NCI-H1417 (cell line): ENCODE measurements at regions not wholly inside any gene's neighbourhood (a gene's known extent, or its start where the extent isn't known, plus 50 kb on each side); places are given as distances from the start of the nearest gene placed in this dataset.
"Not testable (repeated sequence)": the region's sequence is repeated elsewhere in the genome, so short reads cannot be mapped to it uniquely, and the experiment has no call there.

ENCODE experiments used
- DNase-seq, 3 experiments: peaks; one replicate each; lab custom pipeline; 2025; lab: John Stamatoyannopoulos, UW

DNA sequence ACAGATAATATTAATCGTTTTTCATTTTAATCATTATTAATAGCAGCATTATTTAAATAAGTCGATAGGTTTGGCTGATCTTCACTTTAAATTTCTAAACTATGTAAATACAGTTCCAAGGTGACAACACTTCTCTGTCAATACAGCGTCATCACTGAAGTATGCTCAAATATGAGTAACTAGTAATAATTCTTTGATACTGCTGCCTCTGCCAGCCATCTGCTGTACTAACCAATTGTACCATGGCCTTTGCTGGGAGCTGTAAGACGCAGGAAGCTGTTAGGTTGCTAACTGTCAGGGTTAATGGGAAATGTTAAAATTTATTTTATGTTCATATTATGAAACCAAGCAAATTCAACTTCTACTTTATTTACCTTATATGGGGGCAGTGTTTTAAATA, 1650.5 kb upstream of the LRRTM3 start:
- DNase-seq = no peak

DNA sequence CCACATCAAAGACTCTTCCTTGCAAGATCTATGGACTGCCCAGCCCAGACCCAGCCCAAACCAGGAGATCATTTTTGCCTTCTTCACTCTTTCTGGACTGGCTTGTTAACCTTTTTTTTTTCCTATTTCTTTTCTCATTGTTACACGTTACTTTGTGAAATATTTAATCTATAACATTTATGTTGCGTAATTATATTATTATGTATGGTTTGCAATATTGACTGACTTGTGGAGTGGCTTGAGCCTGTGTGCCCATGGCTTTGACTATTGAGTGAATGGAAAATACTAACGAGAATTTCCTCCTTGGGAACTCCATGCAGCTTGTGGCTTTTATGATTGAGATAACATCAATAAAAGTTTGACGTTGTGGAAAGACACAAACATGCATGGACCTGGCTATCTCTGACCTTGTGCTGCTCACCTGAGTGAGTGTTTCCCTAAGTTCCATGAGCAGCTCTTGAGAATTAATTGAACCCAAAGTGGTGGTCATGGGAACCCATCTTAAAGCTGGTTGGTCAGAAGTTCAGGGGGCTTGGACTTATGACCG, 1641.3 kb upstream of the LRRTM3 start:
- no peak for DNase-seq

- DNase-seq = not testable (repeated sequence)
Observed at GRCh38 chr10:65285726-65286125, 1640.1 kb upstream of the LRRTM3 start.

DNA sequence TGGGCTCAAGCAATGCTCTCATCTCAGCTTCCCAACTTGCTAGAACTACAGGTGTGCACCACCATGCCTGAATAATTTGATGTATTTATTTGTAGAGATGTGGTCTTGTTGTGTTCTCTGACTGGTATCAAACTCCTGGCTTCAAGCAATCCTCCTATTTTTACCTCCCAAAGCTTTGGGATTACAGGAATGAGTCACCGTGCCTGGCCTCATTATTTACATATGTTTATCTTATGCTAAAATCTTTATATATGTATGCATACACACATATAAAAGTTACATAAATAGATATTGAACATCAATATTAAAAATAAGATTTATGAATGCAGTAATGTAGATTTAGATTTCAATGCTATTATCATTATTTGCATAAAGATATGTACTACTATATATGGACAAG, 1634.5 kb upstream of the LRRTM3 start:
- DNase-seq = no peak

- DNase-seq = no peak
Observed at GRCh38 chr10:65292551-65292950, 1633.3 kb upstream of the LRRTM3 start.

- DNase-seq = no peak
Observed at GRCh38 chr10:65294329-65294728, 1631.5 kb upstream of the LRRTM3 start.

DNA sequence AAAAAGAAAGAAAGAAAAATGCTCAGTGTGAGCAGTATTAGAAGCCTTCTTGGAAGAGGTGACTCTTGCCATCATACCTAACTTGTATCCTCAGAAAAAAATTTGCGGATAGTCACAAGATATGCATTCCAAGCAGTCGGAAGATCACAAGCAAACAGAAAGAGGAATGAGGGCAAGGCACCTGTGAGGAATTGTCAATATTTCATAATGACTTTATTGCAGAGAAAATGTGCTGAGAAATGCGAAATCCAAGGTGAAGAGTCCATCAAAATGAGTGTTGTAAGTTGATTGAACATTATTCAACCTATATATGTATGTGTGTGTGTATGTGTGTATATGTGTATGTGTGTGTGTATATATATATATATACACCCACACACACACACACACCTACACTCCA, 1624.7 kb upstream of the LRRTM3 start:
- DNase-seq = no peak

DNA sequence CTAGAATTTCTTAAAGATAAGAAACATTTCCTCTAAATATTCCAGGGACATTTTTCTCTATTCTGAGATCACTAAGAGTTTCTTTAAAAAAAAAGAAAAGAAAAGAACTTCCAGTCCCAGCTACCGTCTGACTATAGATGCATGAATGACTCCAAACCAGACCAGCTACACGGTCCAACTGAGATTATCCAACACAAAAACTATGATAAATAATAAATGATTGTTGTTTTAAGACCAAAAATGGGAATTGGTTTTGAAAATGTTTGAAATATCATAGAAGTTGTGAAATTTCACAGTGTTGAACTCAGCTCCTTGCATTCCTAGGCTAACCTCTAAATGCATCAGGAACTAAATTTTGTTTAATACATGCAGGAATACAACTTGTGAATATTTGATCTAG, 1619.6 kb upstream of the LRRTM3 start:
- DNase-seq = no peak

GRCh38 chr10:65312876-65313275, 1613.0 kb upstream of the LRRTM3 start:
- no peak for DNase-seq

GRCh38 chr10:65313406-65313805, 1612.4 kb upstream of the LRRTM3 start:
- no peak for DNase-seq

- DNase-seq = no peak
Observed at GRCh38 chr10:65314253-65314652, 1611.6 kb upstream of the LRRTM3 start.

- DNase-seq = no peak
Observed at GRCh38 chr10:65319493-65319892, 1606.3 kb upstream of the LRRTM3 start.

DNA sequence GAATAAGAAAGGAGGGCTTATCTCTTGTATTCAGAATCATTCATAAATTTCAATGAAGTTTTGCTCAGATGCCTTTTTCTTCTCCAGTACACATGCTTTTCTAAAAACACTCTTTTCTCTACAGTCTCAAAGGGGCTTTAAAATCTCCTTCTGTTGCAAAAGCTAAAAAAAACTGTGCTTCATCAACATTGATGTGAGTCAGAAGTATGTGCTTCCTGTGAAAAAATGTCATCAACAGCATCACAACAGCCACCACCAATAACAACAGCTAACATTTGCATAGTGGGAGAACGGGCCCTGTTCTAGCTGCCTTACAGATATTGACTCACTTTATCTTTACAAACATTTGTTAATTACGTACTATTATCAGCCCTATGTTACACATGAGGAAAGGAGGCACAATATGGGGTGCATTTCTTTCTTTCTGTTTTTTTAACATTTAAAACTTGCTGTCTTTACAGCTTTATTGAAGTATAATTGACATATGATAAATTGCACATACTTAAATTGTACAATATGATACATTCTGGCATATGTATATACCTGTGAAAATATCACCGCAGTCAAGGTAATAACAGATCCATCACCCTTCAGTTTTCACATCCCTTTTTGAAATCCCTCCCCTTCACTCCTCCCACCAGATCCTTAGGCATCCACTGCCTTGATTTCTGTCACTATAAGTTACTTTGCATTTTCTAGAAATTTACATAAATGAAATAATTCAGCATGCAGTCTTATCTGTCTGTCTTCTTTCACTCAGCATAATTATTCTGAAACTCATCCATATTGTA, 1605.4 kb upstream of the LRRTM3 start:
- no peak for DNase-seq

GRCh38 chr10:65323802-65324201, 1602.0 kb upstream of the LRRTM3 start:
- no peak for DNase-seq

DNA sequence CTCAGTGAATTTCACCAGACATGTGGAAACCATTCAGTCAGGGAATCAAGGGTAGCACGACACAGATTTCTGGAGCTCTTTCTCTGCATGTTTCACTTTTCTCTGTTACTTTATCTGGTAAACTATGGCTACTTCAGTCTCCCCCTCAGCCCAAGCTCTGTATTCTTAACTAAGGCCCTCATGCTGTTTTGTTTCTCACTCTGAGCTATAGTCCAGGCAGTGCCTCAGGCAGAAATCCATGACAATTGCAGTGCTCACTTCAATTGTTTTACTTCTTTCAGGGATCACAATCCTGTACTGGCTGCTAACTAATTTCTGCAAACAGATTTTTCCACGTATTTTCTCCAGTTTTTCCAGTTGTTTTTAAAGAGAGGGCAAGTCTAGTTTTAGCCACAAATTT, 1599.9 kb upstream of the LRRTM3 start:
- peak in 1 of 3 experiments; percentile 6 for DNase-seq

DNA sequence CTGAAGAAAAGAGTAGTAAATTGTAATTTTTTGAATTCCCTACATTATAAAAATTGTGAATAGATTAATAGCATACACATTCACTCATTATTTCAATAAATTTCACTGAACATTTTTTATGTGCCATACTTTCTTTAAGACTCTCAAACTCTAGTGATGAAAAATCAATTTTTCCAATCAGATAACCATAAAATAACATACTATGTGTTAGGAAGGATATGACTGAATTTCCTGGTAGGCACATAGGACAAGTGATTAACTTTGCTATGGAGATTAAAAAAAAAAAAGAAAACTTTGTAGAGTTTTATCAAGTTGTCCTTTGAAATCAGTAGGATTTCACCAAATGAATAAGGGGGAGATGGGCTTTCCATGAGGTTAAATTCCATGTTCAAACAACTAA, 1597.3 kb upstream of the LRRTM3 start:
- no peak for DNase-seq

DNA sequence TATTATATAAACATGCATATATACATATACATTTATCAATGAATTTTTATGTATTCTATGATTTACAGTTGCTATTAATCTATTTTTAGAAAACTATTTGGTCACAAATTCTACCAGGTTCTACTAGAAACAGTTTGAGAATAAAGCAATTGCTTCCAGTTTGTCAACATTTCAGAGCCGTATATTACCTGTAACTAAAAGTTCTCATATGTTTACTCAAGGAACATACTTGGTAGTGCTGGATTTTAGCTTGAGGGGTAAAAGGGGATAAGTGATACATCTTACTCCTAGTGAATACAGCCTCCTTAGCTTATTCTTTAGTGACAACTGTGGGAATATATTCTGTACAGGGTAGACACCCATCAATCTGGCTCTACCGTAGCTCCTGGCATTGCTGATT, 1590.5 kb upstream of the LRRTM3 start:
- DNase-seq = no peak

DNA sequence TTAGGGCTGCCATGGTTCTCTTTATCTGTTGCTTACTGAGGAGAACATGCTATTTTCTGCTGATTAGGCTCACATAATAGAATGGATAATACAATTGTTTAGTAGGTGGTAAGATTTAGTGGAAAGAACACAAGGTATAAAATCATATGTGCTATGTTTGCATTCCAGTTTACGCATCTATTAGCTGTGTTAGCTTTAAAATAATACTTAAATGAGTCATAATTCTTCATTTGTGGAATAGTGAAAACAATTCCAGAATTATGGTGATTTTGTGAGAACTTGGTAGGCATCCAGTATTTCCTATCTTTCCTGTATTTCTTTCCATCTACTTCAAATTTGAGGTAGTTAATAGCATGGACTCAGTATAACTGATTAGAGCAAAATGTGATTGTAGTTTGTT, 1585.5 kb upstream of the LRRTM3 start:
- DNase-seq = no peak

- DNase-seq = no peak
Observed at GRCh38 chr10:65341323-65341925, 1584.4 kb upstream of the LRRTM3 start.

DNA sequence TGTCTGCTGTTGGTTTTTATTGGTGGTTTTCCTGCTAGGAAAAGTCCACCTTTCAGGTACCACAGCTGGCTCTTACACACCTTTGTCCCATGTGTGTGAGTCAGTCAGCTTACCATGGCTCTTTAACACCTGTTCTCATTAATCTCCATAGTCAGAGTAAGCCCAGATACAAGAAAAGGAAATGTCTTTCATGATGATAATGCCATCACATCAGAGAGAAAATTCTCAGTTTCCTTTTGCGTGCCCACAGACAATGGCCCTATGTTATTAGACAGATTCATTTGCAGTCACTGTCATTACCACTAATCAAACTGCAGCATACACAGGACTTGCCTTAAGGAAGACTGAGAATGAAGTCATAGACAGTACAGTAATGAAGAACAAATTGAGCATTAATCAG, 1583.6 kb upstream of the LRRTM3 start:
- no peak for DNase-seq

- peak in 1 of 3 experiments; percentile 27 for DNase-seq
Observed at GRCh38 chr10:65346466-65346865, 1579.4 kb upstream of the LRRTM3 start.

GRCh38 chr10:65348637-65349036, 1577.2 kb upstream of the LRRTM3 start:
- no peak for DNase-seq

GRCh38 chr10:65350611-65351010, 1575.2 kb upstream of the LRRTM3 start:
- no peak for DNase-seq
